ENCODE measurements at regions not wholly inside any gene's neighbourhood (a gene's known extent, or its start where the extent isn't known, plus 50 kb on each side); places are given as distances from the start of the nearest gene placed in this dataset. TPM values are rescaled to one million over a fixed set of nuclear protein-coding genes. Genes with fewer than 3 reads are reported as not detected.

DNA sequence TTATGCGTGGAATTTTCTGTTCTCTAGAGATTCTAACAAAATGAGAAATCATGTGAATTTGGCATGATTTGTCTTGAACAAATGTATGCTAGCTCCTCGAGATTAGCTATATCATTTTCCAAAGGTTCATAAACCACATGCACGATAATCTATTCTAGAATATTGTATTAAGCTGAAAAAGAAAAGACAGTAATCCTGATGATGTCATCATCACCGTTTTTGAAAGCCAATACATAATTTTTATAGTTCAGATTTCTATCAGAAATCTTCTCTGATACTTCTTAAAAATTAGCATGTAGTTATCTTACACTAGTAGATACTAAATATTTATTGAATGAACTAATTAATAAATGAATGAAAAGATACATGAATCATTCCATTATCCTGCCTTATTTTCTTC is 111.2 kb downstream of the HAO1 start:
- Histone ChIP-seq H3K27ac (ENCODE audit: low read depth, low read length) (no peak overlapping the region), H3K9me3 (ENCODE audit: control insufficient read depth, low read length) (no peaks in the 10 kb centered on the region), H3K4me3 (ENCODE audit: low read length) (no peak overlapping the region), H3K9ac (ENCODE audit: extremely low read depth, low read length, poor library complexity, severe bottlenecking) (no peak overlapping the region), H3K27me3 (ENCODE audit: control insufficient read depth, insufficient read depth, low read length, poor library complexity, severe bottlenecking) (no peaks in the 10 kb centered on the region), H3K36me3 (ENCODE audit: control insufficient read depth, insufficient read depth, low read length) (no peaks in the 10 kb centered on the region), H3K4me1 (ENCODE audit: control insufficient read depth, insufficient read depth, low read length) (no peaks in the 10 kb centered on the region)
- Mint-ChIP-seq H3K36me3 (ENCODE audit: low read depth) (no peaks in the 10 kb centered on the region), H3K9me3 (peaks cover 6% of the 10 kb centered on the region), H3K4me1 (no peaks in the 10 kb centered on the region), H3K27me3 (ENCODE audit: insufficient read depth) (no peaks in the 10 kb centered on the region), H3K27ac (no peak overlapping the region), H3K4me3 (no peak overlapping the region)
- 90% methylated on average over 4 of the region's 4 CpGs; no CpG with 5 or more reads in 1 of the 2 experiments for WGBS, 2 experiments (ENCODE audit: insufficient coverage in 1 of 2, insufficient read length in 1 of 2)
- TF ChIP-seq, protein P1, sequence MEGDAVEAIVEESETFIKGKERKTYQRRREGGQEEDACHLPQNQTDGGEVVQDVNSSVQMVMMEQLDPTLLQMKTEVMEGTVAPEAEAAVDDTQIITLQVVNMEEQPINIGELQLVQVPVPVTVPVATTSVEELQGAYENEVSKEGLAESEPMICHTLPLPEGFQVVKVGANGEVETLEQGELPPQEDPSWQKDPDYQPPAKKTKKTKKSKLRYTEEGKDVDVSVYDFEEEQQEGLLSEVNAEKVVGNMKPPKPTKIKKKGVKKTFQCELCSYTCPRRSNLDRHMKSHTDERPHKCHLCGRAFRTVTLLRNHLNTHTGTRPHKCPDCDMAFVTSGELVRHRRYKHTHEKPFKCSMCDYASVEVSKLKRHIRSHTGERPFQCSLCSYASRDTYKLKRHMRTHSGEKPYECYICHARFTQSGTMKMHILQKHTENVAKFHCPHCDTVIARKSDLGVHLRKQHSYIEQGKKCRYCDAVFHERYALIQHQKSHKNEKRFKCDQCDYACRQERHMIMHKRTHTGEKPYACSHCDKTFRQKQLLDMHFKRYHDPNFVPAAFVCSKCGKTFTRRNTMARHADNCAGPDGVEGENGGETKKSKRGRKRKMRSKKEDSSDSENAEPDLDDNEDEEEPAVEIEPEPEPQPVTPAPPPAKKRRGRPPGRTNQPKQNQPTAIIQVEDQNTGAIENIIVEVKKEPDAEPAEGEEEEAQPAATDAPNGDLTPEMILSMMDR (conservative IDR thresholded peaks at IDR 0.05) = no peak
- DNase-seq = no peak

DNA sequence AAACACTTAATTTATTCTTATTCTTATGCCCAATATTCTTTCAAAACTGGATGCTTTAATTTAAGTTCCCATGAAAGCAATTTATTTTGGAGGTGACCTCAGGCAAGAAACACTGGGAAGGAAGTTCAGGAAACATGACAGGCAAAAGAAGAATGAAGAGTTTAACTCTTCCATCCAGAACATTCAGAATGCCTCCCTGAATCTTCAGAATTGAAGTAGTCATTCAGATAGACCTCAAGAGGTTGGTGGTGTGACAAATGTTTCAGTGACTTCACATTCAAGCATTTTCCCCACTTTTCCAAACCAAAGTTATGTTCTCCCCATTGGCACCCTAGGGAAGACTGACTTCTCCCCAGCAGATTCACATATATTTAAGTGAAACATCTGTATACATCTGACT is 110.5 kb downstream of the HAO1 start:
- H3K27me3 Mint-ChIP-seq (ENCODE audit: insufficient read depth) = no peaks in the 10 kb centered on the region
- no peak overlapping the region for H3K9ac ChIP-seq (ENCODE audit: extremely low read depth, low read length, poor library complexity, severe bottlenecking)
- no peaks in the 10 kb centered on the region for H3K4me1 Mint-ChIP-seq
- H3K27me3 ChIP-seq (ENCODE audit: control insufficient read depth, insufficient read depth, low read length, poor library complexity, severe bottlenecking) = no peaks in the 10 kb centered on the region
- TF ChIP-seq, protein P1 (conservative IDR thresholded peaks at IDR 0.05) = no peak
- no peak overlapping the region for H3K4me3 ChIP-seq (ENCODE audit: low read length)
- H3K36me3 ChIP-seq (ENCODE audit: control insufficient read depth, insufficient read depth, low read length) = no peaks in the 10 kb centered on the region
- H3K27ac Mint-ChIP-seq = no peak overlapping the region
- DNase-seq = no peak
- H3K27ac ChIP-seq (ENCODE audit: low read depth, low read length) = no peak overlapping the region
- H3K36me3 Mint-ChIP-seq (ENCODE audit: low read depth) = no peaks in the 10 kb centered on the region
- peaks cover 13% of the 10 kb centered on the region for H3K9me3 Mint-ChIP-seq
- no peaks in the 10 kb centered on the region for H3K9me3 ChIP-seq (ENCODE audit: control insufficient read depth, low read length)
- no peak overlapping the region for H3K4me3 Mint-ChIP-seq
- no peaks in the 10 kb centered on the region for H3K4me1 ChIP-seq (ENCODE audit: control insufficient read depth, insufficient read depth, low read length)

Small RNAs in the stretch of these regions (microRNA-seq; reads per million reads assigned to microRNA genes)
- gene MIR8062 (ENCODE audit: borderline microRNAs expressed) = not detected

Measured in endodermal cell (in vitro differentiated cells).